Non-pigmented ciliary epithelial cell (primary cell): ENCODE measurements at regions not wholly inside any gene's neighbourhood (a gene's known extent, or its start where the extent isn't known, plus 50 kb on each side); places are given as distances from the start of the nearest gene placed in this dataset.
"Not testable (repeated sequence)": the region's sequence is repeated elsewhere in the genome, so short reads cannot be mapped to it uniquely, and the experiment has no call there.

Experiments used
- DNase-seq: peaks from one replicate; pipeline ENCODE4 v3.0.0-alpha.2; 2010; ENCODE audit warnings: low read depth

GRCh38 chr16:51254390-51254789, 103.3 kb upstream of the SALL1 start:
- not testable (repeated sequence) for DNase-seq

GRCh38 chr16:51248217-51248616, 97.1 kb upstream of the SALL1 start:
- no peak for DNase-seq

GRCh38 chr16:51245658-51245995, 94.6 kb upstream of the SALL1 start:
- DNase-seq, result no peak

- DNase-seq, result no peak
These were observed 94.0 kb upstream of the SALL1 start for GRCh38 chr16:51244887-51245657.

GRCh38 chr16:51243936-51244436, 92.9 kb upstream of the SALL1 start:
- DNase-seq, result no peak

- DNase-seq, result no peak
These were observed 91.4 kb upstream of the SALL1 start for GRCh38 chr16:51242296-51242994.

GRCh38 chr16:51239196-51239595, 88.1 kb upstream of the SALL1 start:
- no peak for DNase-seq

- no peak for DNase-seq
These were observed 86.8 kb upstream of the SALL1 start for GRCh38 chr16:51237861-51238378.

GRCh38 chr16:51237207-51237606, 86.1 kb upstream of the SALL1 start:
- DNase-seq, result no peak

- no peak for DNase-seq
These were observed 85.5 kb upstream of the SALL1 start for GRCh38 chr16:51236583-51236982.

GRCh38 chr16:51231702-51232101, 80.6 kb upstream of the SALL1 start:
- DNase-seq, result no peak

- DNase-seq, result not testable (repeated sequence)
These were observed 79.0 kb upstream of the SALL1 start for GRCh38 chr16:51230035-51230434.

- DNase-seq, result no peak
These were observed 77.1 kb upstream of the SALL1 start for GRCh38 chr16:51228097-51228659.

GRCh38 chr16:51225878-51226277, 74.8 kb upstream of the SALL1 start:
- no peak for DNase-seq

- no peak for DNase-seq
These were observed 73.2 kb upstream of the SALL1 start for GRCh38 chr16:51224317-51224716.

GRCh38 chr16:51222016-51222415, 70.9 kb upstream of the SALL1 start:
- DNase-seq, result no peak

- DNase-seq, result no peak
These were observed 60.1 kb upstream of the SALL1 start for GRCh38 chr16:51211148-51211547.

GRCh38 chr16:51210087-51210486, 59.0 kb upstream of the SALL1 start:
- DNase-seq, result no peak

- no peak for DNase-seq
These were observed 50.5 kb upstream of the SALL1 start for GRCh38 chr16:51201604-51202003.
